B cell (primary cell): ENCODE measurements at regions not wholly inside any gene's neighbourhood (a gene's known extent, or its start where the extent isn't known, plus 50 kb on each side); places are given as distances from the start of the nearest gene placed in this dataset.

Experiments
- ATAC-seq: fragments of 200-7000 bp; cut with Tn5 transposase; one replicate; pipeline ENCODE4 v1.10.0; 2021; ENCODE audit warnings: low read depth, mild to moderate bottlenecking, moderate number of reproducible peaks, moderate library complexity
- CTCF ChIA-PET: fragments of 350-600 bp; sonication (Branson Sonifier 250); formaldehyde crosslinking; loops from one replicate; lab custom pipeline; 2021; ENCODE audit warnings: antibody characterized with exemption, inconsistent platforms; lab: Charles Lee
- POLR2A ChIA-PET: fragments of 350-600 bp; sonication (Branson Sonifier 250); formaldehyde crosslinking; loops from one replicate; lab custom pipeline; 2021; ENCODE audit warnings: antibody characterized with exemption; lab: Charles Lee
- DNase-seq: peaks from one replicate; pipeline ENCODE4 v3.0.0; 2013
- H2AFZ ChIP-seq: 2 replicates; pipeline ENCODE4 v1.6.1; 2012; ENCODE audit warnings: mild to moderate bottlenecking, low read depth, low read length; ENCODE audit not compliant: insufficient read depth, poor library complexity, severe bottlenecking
- H3K27ac ChIP-seq, 2 donors: 1 replicate in 1 of 2; 2 replicates in 1 of 2; pipeline ENCODE4 v1.5.1; 2012 to 2013; ENCODE audit warnings: low read length in 2 of 2, mild to moderate bottlenecking in 2 of 2, moderate library complexity in 1 of 2
- H3K27me3 ChIP-seq, 4 experiments: fragments of 200-600 bp in 1 of 4; sonication (generic) in 1 of 4; replicated peaks in 1 of 4; 1 replicate in 2 of 4; 2 replicates in 2 of 4; pipeline versions ENCODE4 v1.6.1 to v1.7.0; 2013 to 2016; ENCODE audit warnings: low read length in 3 of 4, mild to moderate bottlenecking in 2 of 4, mixed read lengths in 1 of 4, moderate library complexity in 1 of 4; ENCODE audit not compliant: insufficient read depth in 4 of 4, control insufficient read depth in 3 of 4; ENCODE audit errors: control extremely low read depth in 1 of 4
- H3K36me3 ChIP-seq, 2 experiments: replicated peaks in 1 of 2; 1 replicate in 1 of 2; 2 replicates in 1 of 2; pipeline versions ENCODE4 v1.6.1 to v1.7.1; 2013; ENCODE audit warnings: low read length in 1 of 2; ENCODE audit not compliant: insufficient read depth in 2 of 2, control insufficient read depth in 1 of 2; ENCODE audit errors: control extremely low read depth in 1 of 2, extremely low read depth in 1 of 2
- H3K4me1 ChIP-seq, 2 donors: fragments of 200-600 bp in 1 of 2; sonication (generic) in 1 of 2; 1 replicate in 1 of 2; 2 replicates in 1 of 2; pipeline versions ENCODE4 v1.5.1 to v1.6.1; 2013 to 2017; ENCODE audit warnings: low read length in 2 of 2; ENCODE audit not compliant: control insufficient read depth in 2 of 2, insufficient read depth in 2 of 2
- H3K4me2 ChIP-seq: replicated peaks from 2 replicates; pipeline ENCODE3; 2012; ENCODE audit warnings: mild to moderate bottlenecking, low read depth, low read length; ENCODE audit not compliant: poor library complexity, severe bottlenecking
- H3K4me3 ChIP-seq, 5 experiments: fragments of 200-600 bp in 1 of 5; sonication (generic) in 1 of 5; 1 replicate in 3 of 5; 2 replicates in 2 of 5; pipeline versions ENCODE4 v1.5.1 to v1.7.0; 2011 to 2016; ENCODE audit warnings: low read length in 4 of 5, mild to moderate bottlenecking in 4 of 5, low read depth in 2 of 5, control low read depth in 1 of 5, moderate library complexity in 1 of 5; ENCODE audit not compliant: insufficient read depth in 1 of 5; ENCODE audit errors: control extremely low read depth in 1 of 5, extremely low read depth in 1 of 5
- H3K79me2 ChIP-seq: fragments of 200-600 bp; sonication (generic); one replicate; pipeline ENCODE4 v1.6.0; 2016; ENCODE audit warnings: low read length; ENCODE audit not compliant: control insufficient read depth, insufficient read depth
- H3K9ac ChIP-seq: fragments of 200-600 bp; sonication (generic); 2 replicates; pipeline ENCODE4 v1.6.1; 2017; ENCODE audit warnings: mild to moderate bottlenecking, low read length, moderate library complexity
- H3K9me3 ChIP-seq, 3 donors: one replicate each; pipeline versions ENCODE4 v1.6.1 to v1.7.1; 2013; ENCODE audit warnings: low read length in 2 of 3; ENCODE audit not compliant: control insufficient read depth in 2 of 3, insufficient read depth in 1 of 3; ENCODE audit errors: control extremely low read depth in 1 of 3
- H4K20me1 ChIP-seq: 2 replicates; pipeline ENCODE4 v1.6.0; 2012; ENCODE audit warnings: mild to moderate bottlenecking, low read length; ENCODE audit not compliant: insufficient read depth, control insufficient read depth, poor library complexity, severe bottlenecking
- H3K27ac Mint-ChIP-seq: one replicate; pipeline ENCODE4 v1.8.0; 2021; ENCODE audit warnings: mixed read lengths
- H3K27me3 Mint-ChIP-seq: one replicate; pipeline ENCODE4 v1.8.0; 2021; ENCODE audit warnings: mixed read lengths
- H3K4me1 Mint-ChIP-seq: one replicate; pipeline ENCODE4 v1.8.0; 2021; ENCODE audit warnings: mixed read lengths
- H3K4me3 Mint-ChIP-seq: one replicate; pipeline ENCODE4 v1.8.0; 2021; ENCODE audit warnings: mixed read lengths
- H3K9me3 Mint-ChIP-seq: one replicate; pipeline ENCODE4 v1.8.0; 2022; ENCODE audit warnings: mixed read lengths; ENCODE audit not compliant: insufficient read depth
- CTCF ChIP-seq: fragments of 200-600 bp; IDR thresholded peaks from one replicate; pipeline ENCODE4 v1.8.0; 2022; ENCODE audit warnings: antibody characterized with exemption, mild to moderate bottlenecking
- EZH2 ChIP-seq: IDR thresholded peaks from 2 replicates; pipeline ENCODE4 v1.6.1; 2012; ENCODE audit warnings: borderline replicate concordance, low read depth, mild to moderate bottlenecking, moderate library complexity, low read length; ENCODE audit not compliant: insufficient read depth, poor library complexity, severe bottlenecking
- WGBS: methylation state at CpG from one replicate; pipeline ENCODE4 v1.1.5; 2013; ENCODE audit warnings: missing lambda C conversion rate; ENCODE audit not compliant: insufficient coverage; 5-methylcytosine and 5-hydroxymethylcytosine counted together
- intact Hi-C: fragments of 100-400 bp; cut with micrococcal nuclease; formaldehyde crosslinking; loops from one replicate; pipeline ENCODE4 v1.10.0; 2022

GRCh38 chr16:9402293-9402860 lies 310.9 kb downstream of the HAPSTR1 start:
- CTCF ChIA-PET: no interaction called here
- H3K4me3 Mint-ChIP-seq: no peak overlapping the region
- Histone ChIP-seq H3K4me3 (no peak overlapping the region), H3K27ac (no peak overlapping the region), H3K9me3 (no peaks in the 10 kb centered on the region), H3K79me2 (no peaks in the 10 kb centered on the region), H3K4me2 (no peak overlapping the region), H3K4me1 (no peaks in the 10 kb centered on the region), H2AFZ (no peak overlapping the region), H3K27me3 (no peaks in the 10 kb centered on the region), H3K36me3 (no peaks in the 10 kb centered on the region), H3K9ac (no peak overlapping the region), H4K20me1 (no peaks in the 10 kb centered on the region)
- no peak overlapping the region for H3K27ac Mint-ChIP-seq
- intact Hi-C loops: no loop called here
- ATAC-seq (no peak), DNase-seq (no peak)
- POLR2A ChIA-PET: no interaction called here
- WGBS: 65% methylated on average over 4 of the region's 5 CpGs
- no peaks in the 10 kb centered on the region for H3K4me1 Mint-ChIP-seq
- no peak for TF ChIP-seq CTCF
- H3K27me3 Mint-ChIP-seq: no peaks in the 10 kb centered on the region
- no peaks in the 10 kb centered on the region for H3K9me3 Mint-ChIP-seq

GRCh38 chr16:9404811-9405210 lies 313.4 kb downstream of the HAPSTR1 start:
- ATAC-seq: no peak
- H3K4me1 Mint-ChIP-seq: no peaks in the 10 kb centered on the region
- Histone ChIP-seq H3K9me3 (no peaks in the 10 kb centered on the region), H4K20me1 (no peaks in the 10 kb centered on the region), H3K9ac (no peak overlapping the region), H3K4me2 (no peak overlapping the region), H3K4me1 (no peaks in the 10 kb centered on the region), H3K27me3 (peaks cover 0 to 3% (median 0%) of the 10 kb centered on the region in 4 experiments), H3K4me3 (no peak overlapping the region), H3K79me2 (no peaks in the 10 kb centered on the region), H3K36me3 (no peaks in the 10 kb centered on the region), H3K27ac (no peak overlapping the region), H2AFZ (no peak overlapping the region)
- intact Hi-C loops: no loop called here
- H3K4me3 Mint-ChIP-seq: no peak overlapping the region
- no peak overlapping the region for H3K27ac Mint-ChIP-seq
- 96% methylated on average over 5 of the region's 6 CpGs for WGBS
- CTCF ChIA-PET: no interaction called here
- POLR2A ChIA-PET: no interaction called here
- TF ChIP-seq CTCF: no peak
- TF ChIP-seq EZH2: no peak
- peaks cover 2% of the 10 kb centered on the region for H3K27me3 Mint-ChIP-seq
- no peaks in the 10 kb centered on the region for H3K9me3 Mint-ChIP-seq
- DNase-seq: no peak
